ENCODE measurements at regions not wholly inside any gene's neighbourhood (a gene's known extent, or its start where the extent isn't known, plus 50 kb on each side); places are given as distances from the start of the nearest gene placed in this dataset.

DNA sequence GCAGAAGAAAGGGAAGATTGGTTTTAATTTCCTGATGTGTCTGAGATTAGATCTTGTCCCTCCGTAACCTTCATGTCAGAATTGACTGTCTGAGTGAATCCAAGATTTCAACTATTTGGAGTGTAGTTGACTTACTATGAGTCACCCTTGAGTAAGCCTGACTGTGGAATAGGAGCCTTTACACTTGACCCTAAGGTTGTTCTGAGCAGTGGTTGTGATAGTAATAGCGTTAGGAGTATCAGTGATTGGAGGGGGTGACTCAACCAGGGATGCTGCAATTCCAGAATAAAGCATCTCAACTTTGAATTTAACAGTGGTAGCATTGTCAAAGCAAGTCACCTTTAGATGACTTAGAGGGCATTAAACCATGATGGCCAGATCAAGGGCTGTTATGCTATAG, 979.5 kb upstream of the FAM98A start:
- no peak overlapping the region for H3K27ac ChIP-seq
- no peaks in the 10 kb centered on the region for H3K36me3 ChIP-seq
- DNase-seq (ENCODE audit: low spot score) = no peak
- Mint-ChIP-seq H3K36me3 (no peaks in the 10 kb centered on the region), H3K9me3 (no peaks in the 10 kb centered on the region), H3K4me1 (no peaks in the 10 kb centered on the region), H3K27ac (no peak overlapping the region), H3K27me3 (ENCODE audit: insufficient read depth, low read depth) (no peaks in the 10 kb centered on the region), H3K4me3 (no peak overlapping the region)
- H3K4me3 ChIP-seq = no peak overlapping the region
- H3K4me1 ChIP-seq = no peaks in the 10 kb centered on the region
- H3K27me3 ChIP-seq = no peaks in the 10 kb centered on the region
- no peaks in the 10 kb centered on the region for H3K9me3 ChIP-seq (ENCODE audit: low read depth)
- no peak overlapping the region for H3K4me2 ChIP-seq
- no peaks in the 10 kb centered on the region for H3K79me2 ChIP-seq (ENCODE audit: low read depth)
- H3K9ac ChIP-seq = no peak overlapping the region
- H2AFZ ChIP-seq (replicated peaks) = no peak overlapping the region
- no peaks in the 10 kb centered on the region for H4K20me1 ChIP-seq (ENCODE audit: low read depth)
- H3F3A ChIP-seq (ENCODE audit: low read depth) = no peaks in the 10 kb centered on the region
- no peak for TF ChIP-seq EZH2phosphoT487 (IDR thresholded peaks at IDR 0.05)
- TF ChIP-seq EZH2 (IDR thresholded peaks at IDR 0.05) = no peak
- TF ChIP-seq, protein P1, sequence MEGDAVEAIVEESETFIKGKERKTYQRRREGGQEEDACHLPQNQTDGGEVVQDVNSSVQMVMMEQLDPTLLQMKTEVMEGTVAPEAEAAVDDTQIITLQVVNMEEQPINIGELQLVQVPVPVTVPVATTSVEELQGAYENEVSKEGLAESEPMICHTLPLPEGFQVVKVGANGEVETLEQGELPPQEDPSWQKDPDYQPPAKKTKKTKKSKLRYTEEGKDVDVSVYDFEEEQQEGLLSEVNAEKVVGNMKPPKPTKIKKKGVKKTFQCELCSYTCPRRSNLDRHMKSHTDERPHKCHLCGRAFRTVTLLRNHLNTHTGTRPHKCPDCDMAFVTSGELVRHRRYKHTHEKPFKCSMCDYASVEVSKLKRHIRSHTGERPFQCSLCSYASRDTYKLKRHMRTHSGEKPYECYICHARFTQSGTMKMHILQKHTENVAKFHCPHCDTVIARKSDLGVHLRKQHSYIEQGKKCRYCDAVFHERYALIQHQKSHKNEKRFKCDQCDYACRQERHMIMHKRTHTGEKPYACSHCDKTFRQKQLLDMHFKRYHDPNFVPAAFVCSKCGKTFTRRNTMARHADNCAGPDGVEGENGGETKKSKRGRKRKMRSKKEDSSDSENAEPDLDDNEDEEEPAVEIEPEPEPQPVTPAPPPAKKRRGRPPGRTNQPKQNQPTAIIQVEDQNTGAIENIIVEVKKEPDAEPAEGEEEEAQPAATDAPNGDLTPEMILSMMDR (IDR thresholded peaks at IDR 0.05) = no peak

GRCh38 chr2:34570266-34570872, 971.3 kb upstream of the FAM98A start:
- H3K4me2 ChIP-seq = no peak overlapping the region
- no peak overlapping the region for H3K4me3 ChIP-seq
- no peaks in the 10 kb centered on the region for H3K9me3 Mint-ChIP-seq
- no peaks in the 10 kb centered on the region for H3K27me3 Mint-ChIP-seq (ENCODE audit: insufficient read depth, low read depth)
- H3K4me1 ChIP-seq = no peaks in the 10 kb centered on the region
- H3K9ac ChIP-seq = no peak overlapping the region
- DNase-seq (ENCODE audit: low spot score) = peak; percentile 40
- H3K27ac Mint-ChIP-seq = no peak overlapping the region
- TF ChIP-seq EZH2 (IDR thresholded peaks at IDR 0.05) = no peak
- TF ChIP-seq, protein P1 (IDR thresholded peaks at IDR 0.05) = peak; percentile 44
- no peak overlapping the region for H2AFZ ChIP-seq (replicated peaks)
- no peaks in the 10 kb centered on the region for H4K20me1 ChIP-seq (ENCODE audit: low read depth)
- no peak overlapping the region for H3K4me3 Mint-ChIP-seq
- no peaks in the 10 kb centered on the region for H3K79me2 ChIP-seq (ENCODE audit: low read depth)
- H3K9me3 ChIP-seq (ENCODE audit: low read depth) = no peaks in the 10 kb centered on the region
- H3F3A ChIP-seq (ENCODE audit: low read depth) = no peaks in the 10 kb centered on the region
- no peaks in the 10 kb centered on the region for H3K4me1 Mint-ChIP-seq
- H3K27ac ChIP-seq = no peak overlapping the region
- no peaks in the 10 kb centered on the region for H3K36me3 Mint-ChIP-seq
- H3K27me3 ChIP-seq = no peaks in the 10 kb centered on the region
- no peaks in the 10 kb centered on the region for H3K36me3 ChIP-seq

DNA sequence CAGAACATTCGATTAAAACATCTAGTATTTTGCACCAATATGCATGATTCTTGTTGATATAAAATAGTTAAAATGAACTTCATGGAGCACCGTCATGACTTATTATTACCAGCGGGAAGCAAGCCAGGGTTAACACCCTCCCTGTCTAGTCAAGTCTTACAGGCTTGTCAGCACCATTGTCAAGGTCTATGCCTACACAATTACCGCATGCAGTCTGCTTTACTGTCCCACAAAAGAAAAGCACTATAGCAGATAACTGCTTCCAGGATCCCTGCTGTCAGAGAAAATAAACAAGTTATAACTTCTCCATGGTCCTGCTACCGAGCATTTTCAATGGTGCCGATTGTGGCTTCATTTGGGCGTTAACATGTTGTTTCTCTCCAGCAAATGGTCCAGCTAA, 968.0 kb upstream of the FAM98A start:
- H3K27ac Mint-ChIP-seq = no peak overlapping the region
- no peak overlapping the region for H3K4me3 Mint-ChIP-seq
- Histone ChIP-seq H3K27me3 (no peaks in the 10 kb centered on the region), H3K4me2 (no peak overlapping the region), H3K27ac (no peak overlapping the region), H3K79me2 (ENCODE audit: low read depth) (no peaks in the 10 kb centered on the region), H3F3A (ENCODE audit: low read depth) (no peaks in the 10 kb centered on the region), H3K4me3 (no peak overlapping the region), H3K4me1 (no peaks in the 10 kb centered on the region), H3K9ac (no peak overlapping the region), H3K36me3 (no peaks in the 10 kb centered on the region), H2AFZ (replicated peaks) (no peak overlapping the region), H3K9me3 (ENCODE audit: low read depth) (no peaks in the 10 kb centered on the region), H4K20me1 (ENCODE audit: low read depth) (no peaks in the 10 kb centered on the region)
- no peaks in the 10 kb centered on the region for H3K4me1 Mint-ChIP-seq
- no peaks in the 10 kb centered on the region for H3K9me3 Mint-ChIP-seq
- H3K27me3 Mint-ChIP-seq (ENCODE audit: insufficient read depth, low read depth) = no peaks in the 10 kb centered on the region
- no peak for DNase-seq (ENCODE audit: low spot score)
- TF ChIP-seq, protein P1 (IDR thresholded peaks at IDR 0.05) = no peak
- TF ChIP-seq EZH2 (IDR thresholded peaks at IDR 0.05) (no peak), EZH2phosphoT487 (IDR thresholded peaks at IDR 0.05) (no peak)
- H3K36me3 Mint-ChIP-seq = no peaks in the 10 kb centered on the region

Measured in neural progenitor cell (in vitro differentiated cells).